Prostate gland (tissue), 2 donors: ENCODE measurements at regions not wholly inside any gene's neighbourhood (a gene's known extent, or its start where the extent isn't known, plus 50 kb on each side); places are given as distances from the start of the nearest gene placed in this dataset.

Experiments
- DNase-seq: peaks from one replicate; pipeline ENCODE4 v3.0.0-alpha.2; 2019; ENCODE audit warnings: low spot score
- H3K27ac ChIP-seq, 2 donors: fragments of 200-600 bp; sonication (generic); 2 replicates each; pipeline ENCODE4 v1.5.1; 2017 to 2019
- H3K27me3 ChIP-seq: fragments of 200-600 bp; sonication (generic); replicated peaks from 2 replicates; pipeline ENCODE4 v1.5.1; 2019; ENCODE audit not compliant: insufficient read depth
- H3K36me3 ChIP-seq, 2 donors: fragments of 200-600 bp; sonication (generic); 1 replicate in 1 of 2; 2 replicates in 1 of 2; pipeline versions ENCODE4 v1.5.1 to v1.8.1; 2017 to 2019
- H3K4me1 ChIP-seq: fragments of 200-600 bp; sonication (generic); replicated peaks from 2 replicates; pipeline ENCODE4 v1.5.1; 2019
- H3K4me3 ChIP-seq, 2 donors: fragments of 200-600 bp; sonication (generic); 2 replicates each; pipeline ENCODE4 v1.5.1; 2017 to 2019
- H3K9me3 ChIP-seq: fragments of 200-600 bp; sonication (generic); 2 replicates; pipeline ENCODE4 v1.5.1; 2017
- CTCF ChIP-seq, 4 experiments: fragments of 200-600 bp in 2 of 4; fragments of 450-650 bp in 2 of 4; sonication (generic) in 2 of 4; IDR thresholded peaks; 1 replicate in 3 of 4; 2 replicates in 1 of 4; pipeline ENCODE4 v1.5.1; 2016 to 2019; ENCODE audit warnings: antibody characterized with exemption in 4 of 4, mild to moderate bottlenecking in 2 of 4, moderate library complexity in 2 of 4
- POLR2A ChIP-seq: fragments of 450-650 bp; IDR thresholded peaks from one replicate; pipeline ENCODE4 v1.6.1; 2016; ENCODE audit warnings: antibody characterized with exemption, mild to moderate bottlenecking
- POLR2AphosphoS5 ChIP-seq: sonication (generic); formaldehyde crosslinking; IDR thresholded peaks from one replicate; pipeline ENCODE4 v1.6.1; 2017; ENCODE audit warnings: antibody characterized with exemption
- WGBS: methylation state at CpG from one replicate; pipeline ENCODE4 v1.1.5; 2018; 5-methylcytosine and 5-hydroxymethylcytosine counted together
- intact Hi-C: fragments of 100-400 bp; cut with DNase I; formaldehyde crosslinking; loops from one replicate; pipeline ENCODE4 v1.14.2; 2022

GRCh38 chr7:91814189-91814588 is 66.3 kb downstream of the MTERF1 start:
- intact Hi-C loops = no loop called here
- no peak overlapping the region for H3K27ac ChIP-seq
- H3K4me1 ChIP-seq = no peaks in the 10 kb centered on the region
- 100% methylated on average over 1 of the region's 1 CpG for WGBS
- no peaks in the 10 kb centered on the region for H3K36me3 ChIP-seq
- no peak for TF ChIP-seq POLR2AphosphoS5
- no peak for TF ChIP-seq POLR2A
- no peak for TF ChIP-seq CTCF (IDR thresholded peaks at IDR 0.05)
- H3K4me3 ChIP-seq = no peak overlapping the region
- no peaks in the 10 kb centered on the region for H3K9me3 ChIP-seq
- no peaks in the 10 kb centered on the region for H3K27me3 ChIP-seq
- no peak for DNase-seq
